Retina (tissue), 1 donor: ENCODE measurements at regions not wholly inside any gene's neighbourhood (a gene's known extent, or its start where the extent isn't known, plus 50 kb on each side); places are given as distances from the start of the nearest gene placed in this dataset.
"Not testable (repeated sequence)": the region's sequence is repeated elsewhere in the genome, so short reads cannot be mapped to it uniquely, and the experiment has no call there.

Experiments
- DNase-seq: peaks from one replicate; pipeline ENCODE4 v3.0.0-alpha.2; 2016

GRCh38 chr5:7310656-7311055 lies 85.3 kb upstream of the ADCY2 start:
- DNase-seq: not testable (repeated sequence)

GRCh38 chr5:7315118-7315517 lies 80.8 kb upstream of the ADCY2 start:
- DNase-seq: no peak

DNA sequence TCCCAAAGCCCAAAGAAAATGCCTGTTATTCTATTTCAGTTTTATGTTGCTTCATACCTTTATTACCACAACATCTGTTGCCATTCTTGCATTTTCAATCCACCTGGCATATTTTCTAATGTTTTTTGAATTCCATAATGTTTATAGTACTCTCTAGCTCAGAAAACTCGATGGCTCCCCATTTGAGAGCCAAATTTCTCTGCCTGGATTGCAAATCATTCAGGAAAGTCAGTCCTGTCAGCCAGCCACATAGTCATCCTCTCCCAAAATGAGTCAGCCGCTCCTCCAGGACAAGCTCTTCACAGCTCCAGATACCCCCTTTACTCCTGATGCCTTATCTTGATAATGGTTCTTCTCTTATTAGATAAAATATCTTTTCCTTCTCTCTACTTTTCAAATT lies 78.2 kb upstream of the ADCY2 start:
- no peak for DNase-seq

DNA sequence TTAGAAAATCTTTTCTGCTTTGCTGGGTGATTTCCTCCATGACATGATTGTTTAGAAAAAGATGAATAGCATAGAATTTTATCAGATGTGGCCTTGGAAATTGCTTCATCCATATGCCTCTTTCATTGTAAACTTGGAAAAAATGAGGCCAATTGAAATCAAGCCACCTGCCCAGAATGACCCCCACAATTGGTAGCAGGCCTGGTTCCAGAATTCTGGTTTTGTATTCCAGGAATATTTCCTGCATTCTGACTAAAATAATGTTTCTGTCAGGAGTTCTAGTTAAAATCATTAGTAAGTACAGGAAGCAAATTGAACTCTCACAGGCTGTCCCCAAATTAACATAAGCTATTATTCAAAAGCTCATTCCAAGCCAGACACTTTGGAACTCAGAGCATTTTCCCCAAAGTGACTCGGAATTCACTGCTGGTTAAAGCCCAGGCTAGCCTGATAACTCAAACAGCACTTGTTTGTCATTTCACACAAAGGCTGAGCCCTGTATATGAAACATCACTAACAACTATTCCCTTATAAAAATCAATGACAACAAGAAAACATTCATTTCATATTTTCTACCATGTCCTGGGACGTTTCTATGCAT lies 75.1 kb upstream of the ADCY2 start:
- DNase-seq: no peak

DNA sequence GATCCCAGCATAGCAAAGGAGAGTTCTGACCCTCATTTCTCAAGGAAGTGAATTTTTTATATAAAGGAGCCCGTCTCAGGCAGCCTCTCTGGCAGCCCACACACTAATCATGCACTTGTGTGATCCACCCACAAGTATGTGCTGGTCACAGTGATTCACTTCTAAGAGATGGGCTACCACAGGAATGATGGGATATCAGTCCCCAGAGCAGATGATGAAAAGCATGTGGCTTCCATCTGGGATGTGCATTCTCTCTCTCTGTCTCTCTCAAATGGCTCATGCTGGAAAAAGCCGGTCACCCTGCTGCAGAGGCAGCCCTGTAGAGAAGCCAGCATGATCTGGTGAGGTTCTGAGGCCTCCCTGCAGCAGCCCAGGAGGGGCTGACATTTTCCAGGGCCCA lies 74.2 kb upstream of the ADCY2 start:
- no peak for DNase-seq

DNA sequence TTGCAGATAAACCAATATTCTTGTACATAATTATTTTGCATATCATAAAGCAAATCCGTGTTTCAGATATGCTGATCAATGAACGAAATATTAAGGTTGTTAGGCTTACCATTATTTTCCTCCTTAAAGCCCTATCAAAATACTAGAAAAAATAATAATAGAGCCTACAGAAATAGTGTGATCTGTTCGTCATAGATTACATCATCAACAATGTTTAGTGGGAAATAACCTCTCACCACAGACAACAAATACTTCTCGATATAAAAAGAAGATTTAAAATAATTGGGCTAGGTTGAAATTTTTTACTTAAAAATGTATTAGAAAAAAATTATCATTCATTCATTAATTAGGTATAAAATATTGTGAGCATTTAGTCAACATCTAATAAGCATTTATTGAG lies 71.0 kb upstream of the ADCY2 start:
- DNase-seq: no peak

- DNase-seq: no peak
These were observed 69.7 kb upstream of the ADCY2 start for GRCh38 chr5:7325975-7326913.

DNA sequence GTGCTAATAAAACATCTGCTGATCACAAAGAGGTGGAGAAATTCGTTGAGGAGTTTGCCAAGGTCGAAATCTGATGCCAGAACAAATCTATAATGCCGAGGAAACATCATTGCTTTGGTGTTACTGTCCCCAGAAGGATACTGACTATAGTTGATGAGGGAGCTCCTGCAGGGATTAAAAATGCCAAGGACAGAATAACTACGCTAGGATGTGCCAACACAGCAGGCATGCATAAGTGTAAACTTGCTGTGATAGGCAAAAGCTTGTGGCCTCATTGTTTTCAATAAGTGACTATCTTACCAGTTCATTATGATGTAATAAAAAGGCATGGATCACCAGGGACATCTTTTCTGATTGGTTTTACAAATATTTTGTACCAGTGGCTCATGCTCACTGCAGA lies 66.8 kb upstream of the ADCY2 start:
- no peak for DNase-seq

- no peak for DNase-seq
These were observed 66.2 kb upstream of the ADCY2 start for GRCh38 chr5:7329712-7330111.

DNA sequence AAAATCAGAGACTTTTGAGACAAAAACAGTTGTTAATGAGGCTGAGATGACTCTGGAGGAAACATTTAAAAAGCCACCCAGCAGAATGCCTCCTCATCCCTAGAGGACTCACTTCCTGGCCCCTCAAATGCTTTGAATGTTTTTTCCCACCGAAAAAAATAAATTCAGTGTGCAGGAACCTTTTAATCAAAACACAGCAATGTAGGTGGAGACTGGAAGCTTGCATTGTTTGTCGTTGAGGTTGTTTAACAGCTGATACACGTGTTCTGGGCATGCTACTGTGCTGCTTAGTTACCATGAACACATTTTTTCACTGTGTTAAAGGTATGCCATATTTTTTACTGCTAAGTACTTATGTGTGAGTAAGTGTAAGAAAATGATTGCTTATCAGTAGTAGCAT lies 65.7 kb upstream of the ADCY2 start:
- DNase-seq: no peak

DNA sequence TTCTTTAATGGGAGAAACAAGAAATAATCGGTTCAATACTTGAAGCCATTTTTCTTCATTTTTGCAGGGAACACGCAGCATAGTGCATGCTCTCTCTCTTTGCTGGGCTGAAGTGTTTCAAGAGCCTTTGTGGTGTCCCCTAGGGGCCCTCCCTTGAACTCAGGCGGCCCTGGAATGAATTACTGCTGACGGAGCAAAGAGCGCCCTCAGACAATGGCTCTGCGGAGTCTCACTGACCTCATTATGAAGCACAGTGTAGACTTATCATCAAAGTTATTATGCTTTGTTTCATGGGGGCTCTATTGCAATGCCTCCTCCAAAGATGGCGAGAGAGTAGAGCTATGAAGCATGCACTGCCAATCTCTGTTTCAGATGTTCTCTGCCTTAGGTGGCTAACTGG lies 64.8 kb upstream of the ADCY2 start:
- DNase-seq: peak; percentile 68
